ENCODE measurements at regions not wholly inside any gene's neighbourhood (a gene's known extent, or its start where the extent isn't known, plus 50 kb on each side); places are given as distances from the start of the nearest gene placed in this dataset.

GRCh38 chr6:21393441-21394165 lies 199.9 kb upstream of the SOX4 start:
- H3K27ac ChIP-seq (replicated peaks), result no peak overlapping the region
- no peaks in the 10 kb centered on the region for H3K27me3 ChIP-seq (ENCODE audit: insufficient read depth, poor library complexity, severe bottlenecking)
- no peak overlapping the region for H3K4me3 ChIP-seq (replicated peaks; ENCODE audit: insufficient read depth, low read length)
- TF ChIP-seq GABPA (IDR thresholded peaks at IDR 0.05; ENCODE audit: low read depth), result no peak
- TF ChIP-seq, protein P1, sequence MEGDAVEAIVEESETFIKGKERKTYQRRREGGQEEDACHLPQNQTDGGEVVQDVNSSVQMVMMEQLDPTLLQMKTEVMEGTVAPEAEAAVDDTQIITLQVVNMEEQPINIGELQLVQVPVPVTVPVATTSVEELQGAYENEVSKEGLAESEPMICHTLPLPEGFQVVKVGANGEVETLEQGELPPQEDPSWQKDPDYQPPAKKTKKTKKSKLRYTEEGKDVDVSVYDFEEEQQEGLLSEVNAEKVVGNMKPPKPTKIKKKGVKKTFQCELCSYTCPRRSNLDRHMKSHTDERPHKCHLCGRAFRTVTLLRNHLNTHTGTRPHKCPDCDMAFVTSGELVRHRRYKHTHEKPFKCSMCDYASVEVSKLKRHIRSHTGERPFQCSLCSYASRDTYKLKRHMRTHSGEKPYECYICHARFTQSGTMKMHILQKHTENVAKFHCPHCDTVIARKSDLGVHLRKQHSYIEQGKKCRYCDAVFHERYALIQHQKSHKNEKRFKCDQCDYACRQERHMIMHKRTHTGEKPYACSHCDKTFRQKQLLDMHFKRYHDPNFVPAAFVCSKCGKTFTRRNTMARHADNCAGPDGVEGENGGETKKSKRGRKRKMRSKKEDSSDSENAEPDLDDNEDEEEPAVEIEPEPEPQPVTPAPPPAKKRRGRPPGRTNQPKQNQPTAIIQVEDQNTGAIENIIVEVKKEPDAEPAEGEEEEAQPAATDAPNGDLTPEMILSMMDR (IDR thresholded peaks at IDR 0.05; ENCODE audit: insufficient read depth, low read length), result no peak
- no peak for DNase-seq (ENCODE audit: low read depth in 1 of 2, low spot score in 1 of 2)

- H3K27me3 ChIP-seq (ENCODE audit: insufficient read depth, poor library complexity, severe bottlenecking), result no peaks in the 10 kb centered on the region
- no peak overlapping the region for H3K27ac ChIP-seq (replicated peaks)
- TF ChIP-seq POLR2AphosphoS5 (IDR thresholded peaks at IDR 0.05; ENCODE audit: low read depth) (no peak), GABPA (IDR thresholded peaks at IDR 0.05; ENCODE audit: low read depth) (no peak), SPI1 (IDR thresholded peaks at IDR 0.05; ENCODE audit: borderline replicate concordance, low read depth) (no peak)
- TF ChIP-seq, protein P1 (IDR thresholded peaks at IDR 0.05; ENCODE audit: insufficient read depth, low read length), result no peak
- TF ChIP-seq, protein P2, sequence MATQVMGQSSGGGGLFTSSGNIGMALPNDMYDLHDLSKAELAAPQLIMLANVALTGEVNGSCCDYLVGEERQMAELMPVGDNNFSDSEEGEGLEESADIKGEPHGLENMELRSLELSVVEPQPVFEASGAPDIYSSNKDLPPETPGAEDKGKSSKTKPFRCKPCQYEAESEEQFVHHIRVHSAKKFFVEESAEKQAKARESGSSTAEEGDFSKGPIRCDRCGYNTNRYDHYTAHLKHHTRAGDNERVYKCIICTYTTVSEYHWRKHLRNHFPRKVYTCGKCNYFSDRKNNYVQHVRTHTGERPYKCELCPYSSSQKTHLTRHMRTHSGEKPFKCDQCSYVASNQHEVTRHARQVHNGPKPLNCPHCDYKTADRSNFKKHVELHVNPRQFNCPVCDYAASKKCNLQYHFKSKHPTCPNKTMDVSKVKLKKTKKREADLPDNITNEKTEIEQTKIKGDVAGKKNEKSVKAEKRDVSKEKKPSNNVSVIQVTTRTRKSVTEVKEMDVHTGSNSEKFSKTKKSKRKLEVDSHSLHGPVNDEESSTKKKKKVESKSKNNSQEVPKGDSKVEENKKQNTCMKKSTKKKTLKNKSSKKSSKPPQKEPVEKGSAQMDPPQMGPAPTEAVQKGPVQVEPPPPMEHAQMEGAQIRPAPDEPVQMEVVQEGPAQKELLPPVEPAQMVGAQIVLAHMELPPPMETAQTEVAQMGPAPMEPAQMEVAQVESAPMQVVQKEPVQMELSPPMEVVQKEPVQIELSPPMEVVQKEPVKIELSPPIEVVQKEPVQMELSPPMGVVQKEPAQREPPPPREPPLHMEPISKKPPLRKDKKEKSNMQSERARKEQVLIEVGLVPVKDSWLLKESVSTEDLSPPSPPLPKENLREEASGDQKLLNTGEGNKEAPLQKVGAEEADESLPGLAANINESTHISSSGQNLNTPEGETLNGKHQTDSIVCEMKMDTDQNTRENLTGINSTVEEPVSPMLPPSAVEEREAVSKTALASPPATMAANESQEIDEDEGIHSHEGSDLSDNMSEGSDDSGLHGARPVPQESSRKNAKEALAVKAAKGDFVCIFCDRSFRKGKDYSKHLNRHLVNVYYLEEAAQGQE (IDR thresholded peaks at IDR 0.05; ENCODE audit: insufficient replicate concordance, low read depth), result no peak
- no peak overlapping the region for H3K4me3 ChIP-seq (replicated peaks; ENCODE audit: insufficient read depth, low read length)
- DNase-seq (ENCODE audit: low read depth in 1 of 2, low spot score in 1 of 2), result no peak
Measured at GRCh38 chr6:21395121-21395520, 198.4 kb upstream of the SOX4 start.

DNA sequence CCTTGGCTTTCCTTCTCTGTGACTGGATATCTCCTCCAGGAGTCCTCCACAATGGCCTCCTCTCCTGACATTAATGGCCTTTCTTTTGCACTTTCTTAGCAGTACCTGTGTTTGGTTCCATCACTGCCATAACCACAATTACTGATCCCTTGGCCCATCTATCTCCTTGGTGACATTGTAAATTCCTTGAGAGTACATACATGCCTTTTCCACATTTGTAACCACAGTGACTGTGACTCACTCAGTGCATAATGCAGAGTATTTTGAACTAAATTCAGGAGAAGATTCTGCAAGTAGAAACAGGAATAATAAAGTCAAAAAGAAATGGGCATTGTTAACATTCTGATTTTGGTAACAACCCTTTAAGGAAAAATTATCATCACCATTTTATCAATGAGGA lies 197.2 kb upstream of the SOX4 start:
- no peak for DNase-seq (ENCODE audit: low read depth in 1 of 2, low spot score in 1 of 2)
- TF ChIP-seq, protein P1 (IDR thresholded peaks at IDR 0.05; ENCODE audit: insufficient read depth, low read length), result no peak
- TF ChIP-seq SPI1 (IDR thresholded peaks at IDR 0.05; ENCODE audit: borderline replicate concordance, low read depth) (no peak), POLR2AphosphoS5 (IDR thresholded peaks at IDR 0.05; ENCODE audit: low read depth) (no peak), GABPA (IDR thresholded peaks at IDR 0.05; ENCODE audit: low read depth) (no peak)
- TF ChIP-seq, protein P2 (IDR thresholded peaks at IDR 0.05; ENCODE audit: insufficient replicate concordance, low read depth), result no peak
- Histone ChIP-seq H3K27ac (replicated peaks) (no peak overlapping the region), H3K27me3 (ENCODE audit: insufficient read depth, poor library complexity, severe bottlenecking) (no peaks in the 10 kb centered on the region), H3K4me3 (replicated peaks; ENCODE audit: insufficient read depth, low read length) (no peak overlapping the region)

All from HL-60 (cell line).